IMR-90 (cell line): ENCODE measurements at regions not wholly inside any gene's neighbourhood (a gene's known extent, or its start where the extent isn't known, plus 50 kb on each side); places are given as distances from the start of the nearest gene placed in this dataset.

Experiments
- ATAC-seq: fragments of 200-7000 bp; cut with Tn5 transposase; 2 replicates; pipeline ENCODE4 v1.9.1; 2020; ENCODE audit warnings: low read depth, mild to moderate bottlenecking, moderate library complexity
- BruUV-seq: library from RNA; stranded (reverse); fragments of 400-500 nt; replicated peaks from 2 replicates; lab custom pipeline; 2021; lab: Mats Ljungman, UMichigan
- CTCF ChIA-PET: fragments of 300-600 bp; formaldehyde crosslinking; extraction: SDS; loops from one replicate; lab custom pipeline; 2021; ENCODE audit warnings: antibody characterized with exemption; lab: Yijun Ruan, JAX
- POLR2A ChIA-PET: fragments of 300-600 bp; sonication (Branson Sonifier 250); formaldehyde crosslinking; loops from one replicate; lab custom pipeline; 2022; ENCODE audit warnings: antibody characterized with exemption; ENCODE audit not compliant: unreplicated experiment; lab: Charles Lee
- DNase-seq: peaks from one replicate; pipeline ENCODE4 v3.0.0; 2013
- H2AFZ ChIP-seq: replicated peaks from 2 replicates; pipeline ENCODE3; 2013; ENCODE audit warnings: low read length, mild to moderate bottlenecking; ENCODE audit not compliant: poor library complexity
- H2AK5ac ChIP-seq: 2 replicates; pipeline ENCODE4 v1.6.1; 2013; ENCODE audit warnings: low read depth, low read length, inconsistent platforms
- H2AK9ac ChIP-seq: replicated peaks from 2 replicates; pipeline ENCODE3; 2013; ENCODE audit warnings: mild to moderate bottlenecking, low read depth, low read length, moderate library complexity; ENCODE audit not compliant: poor library complexity
- H2BK120ac ChIP-seq: 2 replicates; pipeline ENCODE4 v1.6.1; 2013; ENCODE audit warnings: low read depth, low read length, inconsistent platforms
- H2BK15ac ChIP-seq: 3 replicates; pipeline ENCODE4 v1.6.1; 2013; ENCODE audit warnings: low read depth, low read length, inconsistent platforms
- H2BK20ac ChIP-seq: 2 replicates; pipeline ENCODE4 v1.6.1; 2013; ENCODE audit warnings: low read depth, mild to moderate bottlenecking, inconsistent platforms, low read length, moderate library complexity
- H2BK5ac ChIP-seq: 2 replicates; pipeline ENCODE4 v1.6.1; 2013; ENCODE audit warnings: mild to moderate bottlenecking, low read depth, low read length, inconsistent platforms; ENCODE audit not compliant: poor library complexity, severe bottlenecking
- H3K14ac ChIP-seq: replicated peaks from 2 replicates; pipeline ENCODE4 v1.6.1; 2013; ENCODE audit warnings: low read depth, low read length, inconsistent platforms
- H3K18ac ChIP-seq: 2 replicates; pipeline ENCODE4 v1.6.1; 2013; ENCODE audit warnings: low read depth, low read length, control low read depth
- H3K23ac ChIP-seq: 2 replicates; pipeline ENCODE4 v1.6.1; 2013; ENCODE audit warnings: low read depth, low read length, inconsistent platforms
- H3K27ac ChIP-seq: 2 replicates; pipeline ENCODE4 v1.5.1; 2013; ENCODE audit warnings: mild to moderate bottlenecking, control low read depth, low read length; ENCODE audit not compliant: insufficient read depth
- H3K27me3 ChIP-seq: 2 replicates; pipeline ENCODE4 v1.6.1; 2013; ENCODE audit warnings: low read length; ENCODE audit not compliant: control insufficient read depth, insufficient read depth
- H3K36me3 ChIP-seq: 2 replicates; pipeline ENCODE4 v1.6.1; 2013; ENCODE audit warnings: low read length, mixed read lengths; ENCODE audit not compliant: control insufficient read depth, insufficient read depth
- H3K4ac ChIP-seq: 2 replicates; pipeline ENCODE4 v1.6.1; 2013; ENCODE audit warnings: low read depth, low read length, inconsistent platforms
- H3K4me1 ChIP-seq: 2 replicates; pipeline ENCODE4 v1.6.1; 2013; ENCODE audit warnings: low read length, mixed read lengths; ENCODE audit not compliant: control insufficient read depth, insufficient read depth
- H3K4me2 ChIP-seq: 2 replicates; pipeline ENCODE4 v1.6.1; 2013; ENCODE audit warnings: low read depth, mild to moderate bottlenecking, control low read depth, low read length, moderate library complexity
- H3K4me3 ChIP-seq: 2 replicates; pipeline ENCODE4 v1.5.1; 2013; ENCODE audit warnings: low read depth, mild to moderate bottlenecking, control low read depth, low read length, moderate library complexity; ENCODE audit not compliant: insufficient read depth
- H3K56ac ChIP-seq: 2 replicates; pipeline ENCODE4 v1.6.1; 2013; ENCODE audit warnings: low read length, inconsistent platforms; ENCODE audit not compliant: insufficient read depth; ENCODE audit errors: extremely low read depth
- H3K79me1 ChIP-seq, 2 experiments: 2 replicates each; pipeline ENCODE4 v1.6.1; 2013; ENCODE audit warnings: low read length in 2 of 2, inconsistent platforms in 1 of 2, low read depth in 1 of 2
- H3K9ac ChIP-seq: 2 replicates; pipeline ENCODE4 v1.6.1; 2013; ENCODE audit warnings: low read depth, low read length, control low read depth
- H3K9me1 ChIP-seq: 2 replicates; pipeline ENCODE4 v1.6.1; 2013; ENCODE audit warnings: low read length, inconsistent platforms; ENCODE audit not compliant: insufficient read depth
- H3K9me3 ChIP-seq: 2 replicates; pipeline ENCODE4 v1.6.1; 2013; ENCODE audit warnings: low read length; ENCODE audit not compliant: control insufficient read depth, insufficient read depth
- H4K20me1 ChIP-seq: 2 replicates; pipeline ENCODE4 v1.6.1; 2013; ENCODE audit warnings: low read length, inconsistent platforms; ENCODE audit not compliant: insufficient read depth
- H4K5ac ChIP-seq: 2 replicates; pipeline ENCODE4 v1.6.1; 2013; ENCODE audit warnings: mild to moderate bottlenecking, low read depth, low read length, control low read depth
- H4K8ac ChIP-seq, 2 experiments: 2 replicates each; pipeline ENCODE4 v1.6.1; 2013; ENCODE audit warnings: low read depth in 2 of 2, low read length in 2 of 2, control low read depth in 1 of 2, inconsistent platforms in 1 of 2
- H4K91ac ChIP-seq: 2 replicates; pipeline ENCODE4 v1.6.1; 2013; ENCODE audit warnings: low read depth, low read length, inconsistent platforms; ENCODE audit not compliant: insufficient read depth
- BHLHE40 ChIP-seq: fragments of 150-350 bp; IDR thresholded peaks from 2 replicates; pipeline ENCODE4 v1.6.1; 2016; ENCODE audit warnings: mild to moderate bottlenecking, low read depth, low read length
- CEBPB ChIP-seq: IDR thresholded peaks from 2 replicates; pipeline ENCODE4 v1.6.1; 2012; ENCODE audit warnings: low read depth, low read length, improper control_type of control experiment
- CHD1 ChIP-seq: IDR thresholded peaks from 2 replicates; pipeline ENCODE4 v1.6.1; 2012; ENCODE audit warnings: low read depth, low read length, improper control_type of control experiment
- FOS ChIP-seq: fragments of 150-350 bp; IDR thresholded peaks from 2 replicates; pipeline ENCODE4 v1.6.1; 2016; ENCODE audit warnings: low read depth, low read length
- MAFK ChIP-seq: IDR thresholded peaks from 2 replicates; pipeline ENCODE4 v1.6.1; 2012; ENCODE audit warnings: low read depth, low read length, improper control_type of control experiment
- MAZ ChIP-seq: IDR thresholded peaks from 2 replicates; pipeline ENCODE4 v1.6.1; 2012; ENCODE audit warnings: low read depth, mild to moderate bottlenecking, low read length, improper control_type of control experiment, moderate library complexity, borderline replicate concordance
- MXI1 ChIP-seq: IDR thresholded peaks from 2 replicates; pipeline ENCODE4 v1.6.1; 2012; ENCODE audit warnings: low read depth, mild to moderate bottlenecking, low read length, moderate library complexity, borderline replicate concordance
- NFE2L2 ChIP-seq: fragments of 150-350 bp; IDR thresholded peaks from 2 replicates; pipeline ENCODE4 v1.6.1; 2016; ENCODE audit warnings: low read depth, mild to moderate bottlenecking, low read length
- POLR2A ChIP-seq: IDR thresholded peaks from 2 replicates; pipeline ENCODE4 v1.6.1; 2012; ENCODE audit warnings: mild to moderate bottlenecking, low read depth, low read length
- RAD21 ChIP-seq: IDR thresholded peaks from 2 replicates; pipeline ENCODE4 v1.6.1; 2012; ENCODE audit warnings: low read length, improper control_type of control experiment
- RCOR1 ChIP-seq: IDR thresholded peaks from 2 replicates; pipeline ENCODE4 v1.6.1; 2012; ENCODE audit warnings: mild to moderate bottlenecking, low read length, improper control_type of control experiment; ENCODE audit not compliant: insufficient replicate concordance
- RFX5 ChIP-seq: IDR thresholded peaks from 2 replicates; pipeline ENCODE4 v1.8.0; 2012; ENCODE audit warnings: low read depth, mild to moderate bottlenecking, low read length, moderate library complexity
- SMC3 ChIP-seq: fragments of 150-350 bp; IDR thresholded peaks from 2 replicates; pipeline ENCODE4 v1.6.1; 2016; ENCODE audit warnings: low read depth, mild to moderate bottlenecking, antibody characterized with exemption, low read length, moderate library complexity
- WGBS, 2 experiments: methylation state at CpG; one replicate each; pipeline versions ENCODE4 v1.1.5 to v1.1.7; 2013; ENCODE audit warnings: missing lambda C conversion rate in 2 of 2; ENCODE audit not compliant: insufficient read length in 1 of 2; ENCODE audit errors: extremely low coverage in 2 of 2; 5-methylcytosine and 5-hydroxymethylcytosine counted together
- dilution Hi-C: fragments of 300-500 bp; cut with HindIII; formaldehyde crosslinking; loops from one replicate; pipeline ENCODE4 v1.14.3; 2018; ENCODE audit warnings: low sequenced_read_pairs; ENCODE audit not compliant: unreplicated experiment
- in situ Hi-C: fragments of 300-500 bp; cut with MboI; formaldehyde crosslinking; loops from 3 replicates; pipeline ENCODE4 v1.14.3; 2019; ENCODE audit warnings: low sequenced_read_pairs, inconsistent platforms, mixed read lengths
- intact Hi-C: fragments of 100-400 bp; cut with micrococcal nuclease; formaldehyde crosslinking; loops from 2 replicates; pipeline ENCODE4 v1.10.0; 2022
- TF ChIP-seq, protein P1 (sequence below): fragments of 150-350 bp; IDR thresholded peaks from 2 replicates; pipeline ENCODE4 v1.6.1; 2017; ENCODE audit warnings: mild to moderate bottlenecking, antibody characterized with exemption, low read length, low read depth
- TF ChIP-seq, protein P2 (sequence below): fragments of 150-350 bp; IDR thresholded peaks from 2 replicates; pipeline ENCODE4 v1.6.1; 2016; ENCODE audit warnings: low read depth, mild to moderate bottlenecking, low read length, moderate library complexity, borderline replicate concordance
- TF ChIP-seq, protein P3 (sequence below): conservative IDR thresholded peaks from 2 replicates; pipeline ENCODE4 v1.5.1; 2012; ENCODE audit warnings: mild to moderate bottlenecking, low read depth, low read length, improper control_type of control experiment

DNA sequence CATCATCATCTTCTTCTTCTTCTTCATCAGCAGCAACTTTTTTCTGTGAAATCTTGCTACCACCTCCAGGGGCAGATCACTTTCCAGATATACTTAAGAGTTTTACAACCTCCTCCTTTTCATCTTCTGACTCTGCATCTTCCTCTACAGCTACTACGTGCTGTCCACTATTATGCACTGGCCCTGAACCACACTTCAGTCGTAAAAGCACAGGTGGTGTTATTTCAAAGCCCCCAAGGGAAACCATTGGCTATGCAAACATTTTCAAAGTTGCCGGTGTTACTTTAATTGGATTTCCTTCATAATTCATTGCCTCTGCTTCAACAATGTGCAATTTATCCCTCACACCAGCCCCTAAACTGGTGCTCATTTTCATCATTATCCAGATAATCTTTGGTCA lies 75.0 kb downstream of the POLR1D start:
- H4K20me1 ChIP-seq = no peaks in the 10 kb centered on the region
- CTCF ChIA-PET = no interaction called here
- H2AK9ac ChIP-seq = no peak overlapping the region
- no peaks in the 10 kb centered on the region for H3K79me1 ChIP-seq
- DNase-seq = no peak
- H4K8ac ChIP-seq = no peak overlapping the region
- WGBS, 2 experiments = 83% methylated on average over 1 of the region's 3 CpGs; no CpG with 5 or more reads in 1 of the 2 experiments
- H3K23ac ChIP-seq = no peak overlapping the region
- H3K14ac ChIP-seq = no peak overlapping the region
- no peak overlapping the region for H4K91ac ChIP-seq
- no peaks in the 10 kb centered on the region for H3K9me3 ChIP-seq
- no peak for TF ChIP-seq FOS
- TF ChIP-seq RAD21 = no peak
- TF ChIP-seq SMC3 = no peak
- TF ChIP-seq CEBPB = no peak
- no peak for TF ChIP-seq NFE2L2
- TF ChIP-seq, protein P1, sequence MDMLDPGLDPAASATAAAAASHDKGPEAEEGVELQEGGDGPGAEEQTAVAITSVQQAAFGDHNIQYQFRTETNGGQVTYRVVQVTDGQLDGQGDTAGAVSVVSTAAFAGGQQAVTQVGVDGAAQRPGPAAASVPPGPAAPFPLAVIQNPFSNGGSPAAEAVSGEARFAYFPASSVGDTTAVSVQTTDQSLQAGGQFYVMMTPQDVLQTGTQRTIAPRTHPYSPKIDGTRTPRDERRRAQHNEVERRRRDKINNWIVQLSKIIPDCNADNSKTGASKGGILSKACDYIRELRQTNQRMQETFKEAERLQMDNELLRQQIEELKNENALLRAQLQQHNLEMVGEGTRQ = no peak
- no peak for TF ChIP-seq POLR2A
- no peak for TF ChIP-seq RFX5
- TF ChIP-seq MXI1 = no peak
- no peak for TF ChIP-seq CHD1
- TF ChIP-seq, protein P2, sequence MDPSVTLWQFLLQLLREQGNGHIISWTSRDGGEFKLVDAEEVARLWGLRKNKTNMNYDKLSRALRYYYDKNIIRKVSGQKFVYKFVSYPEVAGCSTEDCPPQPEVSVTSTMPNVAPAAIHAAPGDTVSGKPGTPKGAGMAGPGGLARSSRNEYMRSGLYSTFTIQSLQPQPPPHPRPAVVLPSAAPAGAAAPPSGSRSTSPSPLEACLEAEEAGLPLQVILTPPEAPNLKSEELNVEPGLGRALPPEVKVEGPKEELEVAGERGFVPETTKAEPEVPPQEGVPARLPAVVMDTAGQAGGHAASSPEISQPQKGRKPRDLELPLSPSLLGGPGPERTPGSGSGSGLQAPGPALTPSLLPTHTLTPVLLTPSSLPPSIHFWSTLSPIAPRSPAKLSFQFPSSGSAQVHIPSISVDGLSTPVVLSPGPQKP = no peak
- TF ChIP-seq MAZ = no peak
- no peak for TF ChIP-seq MAFK
- TF ChIP-seq BHLHE40 = no peak
- TF ChIP-seq RCOR1 = no peak
- TF ChIP-seq, protein P3, sequence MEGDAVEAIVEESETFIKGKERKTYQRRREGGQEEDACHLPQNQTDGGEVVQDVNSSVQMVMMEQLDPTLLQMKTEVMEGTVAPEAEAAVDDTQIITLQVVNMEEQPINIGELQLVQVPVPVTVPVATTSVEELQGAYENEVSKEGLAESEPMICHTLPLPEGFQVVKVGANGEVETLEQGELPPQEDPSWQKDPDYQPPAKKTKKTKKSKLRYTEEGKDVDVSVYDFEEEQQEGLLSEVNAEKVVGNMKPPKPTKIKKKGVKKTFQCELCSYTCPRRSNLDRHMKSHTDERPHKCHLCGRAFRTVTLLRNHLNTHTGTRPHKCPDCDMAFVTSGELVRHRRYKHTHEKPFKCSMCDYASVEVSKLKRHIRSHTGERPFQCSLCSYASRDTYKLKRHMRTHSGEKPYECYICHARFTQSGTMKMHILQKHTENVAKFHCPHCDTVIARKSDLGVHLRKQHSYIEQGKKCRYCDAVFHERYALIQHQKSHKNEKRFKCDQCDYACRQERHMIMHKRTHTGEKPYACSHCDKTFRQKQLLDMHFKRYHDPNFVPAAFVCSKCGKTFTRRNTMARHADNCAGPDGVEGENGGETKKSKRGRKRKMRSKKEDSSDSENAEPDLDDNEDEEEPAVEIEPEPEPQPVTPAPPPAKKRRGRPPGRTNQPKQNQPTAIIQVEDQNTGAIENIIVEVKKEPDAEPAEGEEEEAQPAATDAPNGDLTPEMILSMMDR = no peak
- no peak overlapping the region for H2BK5ac ChIP-seq
- H3K9me1 ChIP-seq = no peaks in the 10 kb centered on the region
- in situ Hi-C loops = no loop called here
- no peak overlapping the region for H3K4me2 ChIP-seq
- no peak overlapping the region for H3K9ac ChIP-seq
- no peak for ATAC-seq
- no peaks in the 10 kb centered on the region for H3K36me3 ChIP-seq
- no peaks in the 10 kb centered on the region for H3K4me1 ChIP-seq
- no peak overlapping the region for H3K4me3 ChIP-seq
- no TSS peak for BruUV-seq
- no peak overlapping the region for H3K4ac ChIP-seq
- H2AFZ ChIP-seq = no peak overlapping the region
- no peak overlapping the region for H2BK15ac ChIP-seq
- no peak overlapping the region for H2BK20ac ChIP-seq
- H4K5ac ChIP-seq = no peak overlapping the region
- H2AK5ac ChIP-seq = no peak overlapping the region
- no peak overlapping the region for H2BK120ac ChIP-seq
- no peaks in the 10 kb centered on the region for H3K27me3 ChIP-seq
- no peak overlapping the region for H3K56ac ChIP-seq
- no peak overlapping the region for H3K18ac ChIP-seq
- dilution Hi-C loops = no loop called here
- POLR2A ChIA-PET = no interaction called here
- intact Hi-C loops = no loop called here
- H3K27ac ChIP-seq = no peak overlapping the region
